Activated CD4-positive, CD25-positive, alpha-beta regulatory T cell treated with anti-CD3 and anti-CD28 coated beads, Interleukin-2, amount 50 U/mL, for 72 hours (primary cell): ENCODE measurements at regions not wholly inside any gene's neighbourhood (a gene's known extent, or its start where the extent isn't known, plus 50 kb on each side); places are given as distances from the start of the nearest gene placed in this dataset.

ENCODE experiments used
- DNase-seq: peaks from one replicate; pipeline ENCODE4 v3.0.0; 2021

DNA sequence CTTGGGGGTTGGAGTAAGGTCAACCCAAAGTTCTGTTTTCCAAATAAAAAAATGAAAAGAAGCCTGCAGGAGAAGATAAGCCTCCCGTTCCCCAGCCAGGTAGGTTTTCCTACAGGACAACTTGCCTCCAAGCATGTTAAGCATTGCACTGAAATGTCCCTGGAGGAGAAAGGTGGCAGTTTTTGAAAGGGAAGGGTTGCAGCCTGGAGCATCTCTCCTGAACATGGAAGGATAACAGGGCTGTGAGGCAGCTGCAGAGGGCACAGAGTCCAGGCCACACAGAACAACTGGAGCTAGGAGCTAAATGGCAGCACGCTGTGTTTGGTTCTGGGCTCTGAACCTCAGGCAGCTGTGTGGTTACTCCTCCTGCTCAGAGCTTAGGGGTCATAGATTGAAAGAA lies 452.9 kb downstream of the TCERG1L start:
- no peak for DNase-seq

DNA sequence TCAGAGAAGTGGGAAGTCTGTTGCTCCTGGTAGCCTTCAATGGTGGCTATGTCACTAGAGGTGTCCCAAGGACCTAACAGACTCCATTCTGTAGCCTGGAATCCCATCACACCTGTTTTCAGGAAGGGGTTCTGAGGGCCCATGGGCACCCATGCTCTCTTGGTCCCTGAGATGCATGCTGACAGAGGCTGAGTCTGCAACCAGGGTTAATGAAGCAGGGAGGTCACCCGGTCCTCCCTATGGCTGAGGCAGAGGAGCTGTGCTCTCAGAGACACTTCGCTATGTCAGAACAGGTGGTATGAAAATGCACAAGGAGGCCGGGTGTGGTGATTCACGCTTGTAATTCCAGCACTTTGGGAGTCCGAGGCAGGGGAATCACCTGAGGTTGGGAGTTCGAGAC lies 452.1 kb downstream of the TCERG1L start:
- no peak for DNase-seq

DNA sequence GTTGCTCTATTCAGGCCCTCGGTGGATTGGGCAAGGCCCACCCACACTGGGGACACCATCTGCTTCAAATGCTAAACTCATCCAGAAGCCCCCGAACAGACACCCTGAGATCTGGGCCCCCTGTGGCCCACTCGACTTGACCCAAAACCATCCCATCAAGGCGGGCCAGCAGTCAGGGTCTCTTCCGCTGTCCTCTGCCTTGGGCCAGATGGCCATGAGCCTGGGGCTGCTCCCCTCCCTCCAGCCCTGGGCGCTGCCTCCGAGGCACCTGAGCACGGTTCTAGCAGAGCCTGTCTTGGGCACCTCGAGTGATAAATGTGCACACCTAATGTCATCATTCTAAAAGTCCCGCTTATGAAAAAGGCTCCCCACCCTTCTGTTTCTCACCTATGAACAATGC lies 449.4 kb downstream of the TCERG1L start:
- DNase-seq: no peak

DNA sequence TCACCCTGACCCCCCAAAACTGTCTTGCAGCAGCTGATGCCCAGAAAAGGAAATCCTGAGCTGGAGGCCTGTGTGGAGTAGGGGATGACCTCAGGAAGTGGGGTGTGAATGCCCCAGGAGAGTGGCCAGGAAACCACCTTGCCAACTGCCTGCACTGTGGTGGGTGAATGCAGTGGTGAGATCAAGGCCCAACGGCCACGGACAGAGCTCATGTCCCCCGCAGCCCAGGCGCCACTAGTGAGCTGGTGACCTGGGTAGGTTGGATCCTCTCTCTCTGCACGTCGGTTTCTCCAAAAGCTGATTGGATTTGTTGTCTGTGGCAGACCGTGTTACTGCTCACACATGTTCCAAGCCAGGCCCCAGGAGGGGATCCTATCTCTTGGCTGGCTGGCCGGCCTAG lies 448.9 kb downstream of the TCERG1L start:
- DNase-seq: no peak

DNA sequence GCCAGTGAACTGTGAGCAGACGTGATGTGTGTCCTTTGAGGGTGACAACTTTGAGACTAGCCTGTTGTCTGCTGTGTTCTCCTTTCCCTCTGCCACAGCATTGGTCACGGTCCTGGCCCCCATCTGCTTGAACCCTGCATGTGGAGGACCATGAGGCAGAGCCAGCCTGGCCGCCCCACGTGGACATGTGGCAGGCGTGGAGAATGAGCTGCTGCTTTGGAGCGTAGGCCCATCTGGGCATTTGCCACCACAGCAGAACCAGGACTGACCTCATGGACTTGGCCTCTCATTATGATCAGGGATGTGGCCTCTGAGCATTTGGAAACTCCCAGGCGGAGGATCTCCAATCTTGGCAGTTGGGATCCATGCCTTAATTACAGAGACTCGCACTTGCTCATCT lies 448.5 kb downstream of the TCERG1L start:
- DNase-seq: no peak

DNA sequence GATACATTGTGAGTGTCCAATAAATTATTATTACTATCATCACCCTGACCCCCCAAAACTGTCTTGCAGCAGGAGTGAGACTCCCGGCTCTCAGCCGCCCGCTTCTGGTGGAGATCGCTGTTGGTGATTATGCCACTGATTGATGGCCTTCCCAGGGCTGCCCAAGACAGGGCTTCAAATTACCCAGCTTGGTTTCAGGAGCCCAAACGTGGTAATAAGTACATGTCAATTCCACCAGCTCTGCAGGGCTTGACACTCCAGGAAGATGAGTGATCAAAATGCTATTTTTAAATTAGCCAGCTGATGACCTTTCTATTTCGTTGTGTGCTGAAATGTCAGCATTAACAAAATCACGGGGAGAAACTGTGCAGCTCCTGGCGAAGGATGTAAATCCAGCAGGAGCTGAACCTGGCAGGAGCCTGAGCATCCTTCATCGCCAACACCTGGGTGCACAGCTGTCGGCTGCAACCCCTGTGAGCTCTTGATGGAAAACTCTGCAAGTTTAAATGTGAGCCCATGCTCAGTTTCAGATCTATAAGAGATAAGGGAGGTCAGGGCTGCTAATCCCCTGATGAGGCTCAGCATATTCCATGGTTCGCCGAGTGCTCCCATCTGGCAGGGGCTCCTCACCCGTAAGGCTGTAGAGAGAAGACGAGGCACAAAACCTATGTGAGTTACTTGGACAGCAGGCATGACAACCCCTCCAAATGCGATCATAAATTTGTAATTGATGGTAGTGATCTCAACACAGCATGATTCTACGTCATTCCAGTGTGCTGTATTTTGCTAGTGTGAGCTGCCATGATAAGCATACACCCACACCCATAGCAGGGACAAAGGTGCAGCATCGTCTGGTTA lies 446.3 kb downstream of the TCERG1L start:
- no peak for DNase-seq

DNA sequence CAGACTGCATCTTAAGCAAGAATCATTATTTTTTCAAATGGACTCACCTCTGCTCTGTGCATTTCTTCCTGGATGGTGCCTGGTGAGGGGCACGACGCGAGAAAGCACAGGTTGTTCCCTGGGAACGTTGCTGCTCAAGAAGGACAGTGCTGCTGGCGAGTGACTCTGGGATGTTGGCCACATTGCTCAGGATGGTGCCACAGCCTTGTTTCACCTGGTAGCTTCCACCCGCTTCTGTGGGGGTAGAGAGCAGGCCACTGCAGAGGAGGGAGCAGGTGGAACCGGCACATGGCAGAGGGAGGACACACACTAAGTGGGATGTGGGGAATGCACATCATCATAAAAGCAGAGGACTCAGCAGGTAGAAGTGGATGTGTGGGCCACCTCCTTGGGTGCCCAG lies 444.7 kb downstream of the TCERG1L start:
- DNase-seq: no peak

DNA sequence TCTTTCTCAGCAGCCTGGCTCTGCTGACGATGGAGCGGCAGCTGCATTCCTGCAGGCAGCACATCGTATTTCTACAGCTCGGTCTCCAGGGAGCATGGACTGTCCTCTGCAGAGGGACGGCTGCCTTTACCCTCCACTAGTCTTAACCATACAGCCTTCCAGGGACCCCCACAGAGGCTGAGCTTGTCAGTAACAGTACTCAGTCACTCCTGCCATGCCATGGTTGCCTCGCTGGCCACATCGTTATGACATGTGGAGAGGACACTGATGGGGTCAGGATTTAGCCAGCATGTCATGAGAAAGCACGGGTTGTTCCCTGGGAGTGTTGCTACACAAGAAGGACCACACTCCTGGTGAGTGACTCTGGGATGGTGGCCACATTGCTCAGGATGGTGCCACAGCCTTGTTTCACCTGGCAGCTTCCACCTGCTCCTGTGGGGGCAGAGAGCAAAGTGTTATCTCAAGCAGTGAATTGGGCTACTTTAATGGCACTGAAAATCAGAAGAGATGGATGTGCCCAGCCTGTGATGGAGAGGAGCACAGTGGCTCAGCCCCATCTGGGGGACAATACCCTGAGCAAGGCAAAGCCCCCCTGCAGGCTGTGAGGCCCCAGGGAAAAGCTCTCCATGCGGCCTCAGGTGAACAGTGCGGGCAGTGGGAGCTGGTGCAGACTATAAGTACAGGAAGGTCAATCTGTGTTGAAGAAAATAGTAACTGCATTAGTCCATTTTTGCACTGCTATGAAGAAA lies 443.9 kb downstream of the TCERG1L start:
- DNase-seq: no peak

DNA sequence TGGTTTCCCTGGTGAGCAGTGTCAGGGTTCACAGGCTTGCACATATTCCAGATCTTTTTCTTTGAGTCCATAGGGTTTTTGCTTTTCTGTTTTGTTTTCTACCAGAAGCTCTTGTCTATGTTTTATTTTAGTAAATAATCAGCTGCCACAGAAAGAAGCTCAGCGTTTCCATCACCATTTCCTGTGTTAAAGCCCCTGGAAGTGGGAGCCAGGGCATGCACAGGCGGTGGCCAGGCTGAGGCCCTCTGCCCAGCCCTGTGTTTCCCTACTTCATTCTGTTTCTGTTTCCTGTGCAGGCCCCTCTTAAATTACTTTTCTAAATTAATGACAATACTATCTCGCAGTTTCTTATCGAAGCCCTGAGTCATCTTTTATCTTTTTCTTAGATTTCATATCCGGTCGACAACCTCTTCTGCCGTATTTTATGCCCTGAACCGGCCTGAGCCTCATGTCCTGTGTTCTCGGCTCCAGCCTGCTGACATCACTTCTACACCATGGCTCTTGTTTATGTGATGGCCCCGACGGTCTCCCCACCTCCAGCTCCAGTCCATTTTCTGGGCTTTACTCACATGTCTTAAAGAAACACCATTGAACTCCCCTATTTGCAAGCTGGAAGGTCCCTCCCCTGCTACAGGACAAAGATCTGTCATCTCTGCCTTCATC lies 442.2 kb downstream of the TCERG1L start:
- DNase-seq: no peak

DNA sequence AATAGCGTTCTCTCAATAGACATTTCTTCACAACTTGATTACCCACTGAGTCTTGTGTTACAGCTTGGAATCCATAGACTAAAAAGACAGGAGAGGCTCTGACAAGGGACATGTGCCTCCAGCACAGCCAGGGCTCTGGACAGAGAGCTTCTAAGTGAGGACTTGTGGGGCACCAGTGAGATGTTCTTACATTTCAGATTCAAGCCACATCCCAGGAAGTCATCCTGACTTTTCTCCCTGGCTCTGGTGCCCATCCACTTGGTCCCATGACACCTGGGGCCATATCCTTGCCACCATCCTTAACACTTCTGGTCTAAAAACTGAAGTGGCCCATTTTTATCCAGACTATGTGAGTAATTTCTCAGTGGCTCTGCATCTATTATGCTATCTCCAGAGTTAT lies 440.1 kb downstream of the TCERG1L start:
- no peak for DNase-seq

DNA sequence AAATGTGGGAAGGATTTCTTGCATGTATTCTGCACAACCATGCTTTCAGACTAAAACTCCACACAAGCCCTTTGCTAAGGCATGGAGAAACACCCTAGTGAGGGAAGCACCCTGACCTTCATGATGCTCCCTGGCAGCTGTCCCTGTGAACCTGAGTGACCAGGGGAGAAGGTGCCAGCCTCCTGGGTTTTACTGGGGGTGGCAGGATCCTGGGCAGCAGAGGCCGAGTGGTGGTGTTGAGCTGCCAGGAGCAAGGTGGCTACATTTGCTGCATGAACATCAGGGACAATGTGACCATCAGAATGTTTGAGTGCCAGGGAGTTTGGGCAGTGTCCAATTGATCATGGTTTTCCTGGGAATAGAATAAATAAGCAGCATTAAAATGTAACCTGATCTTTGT lies 437.9 kb downstream of the TCERG1L start:
- no peak for DNase-seq

DNA sequence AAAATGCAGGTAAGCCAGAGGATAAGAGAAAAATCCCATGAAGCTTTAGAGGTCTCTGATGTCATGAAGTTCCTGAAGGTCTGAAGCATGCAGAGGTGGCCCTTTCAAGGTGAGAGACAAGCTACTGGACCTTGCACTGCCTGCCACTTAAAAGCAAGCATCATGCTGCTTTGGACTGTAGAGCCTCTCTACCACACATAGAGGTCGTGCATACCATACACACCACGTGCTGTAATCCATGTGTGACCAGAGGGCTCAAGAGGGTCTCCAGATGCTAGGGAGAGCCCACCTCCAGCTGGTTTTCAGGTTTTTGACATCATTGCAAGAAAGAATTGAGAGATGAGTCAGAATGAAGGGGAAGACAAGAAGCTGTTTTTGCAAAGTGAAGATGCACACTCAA lies 436.4 kb downstream of the TCERG1L start:
- DNase-seq: no peak

DNA sequence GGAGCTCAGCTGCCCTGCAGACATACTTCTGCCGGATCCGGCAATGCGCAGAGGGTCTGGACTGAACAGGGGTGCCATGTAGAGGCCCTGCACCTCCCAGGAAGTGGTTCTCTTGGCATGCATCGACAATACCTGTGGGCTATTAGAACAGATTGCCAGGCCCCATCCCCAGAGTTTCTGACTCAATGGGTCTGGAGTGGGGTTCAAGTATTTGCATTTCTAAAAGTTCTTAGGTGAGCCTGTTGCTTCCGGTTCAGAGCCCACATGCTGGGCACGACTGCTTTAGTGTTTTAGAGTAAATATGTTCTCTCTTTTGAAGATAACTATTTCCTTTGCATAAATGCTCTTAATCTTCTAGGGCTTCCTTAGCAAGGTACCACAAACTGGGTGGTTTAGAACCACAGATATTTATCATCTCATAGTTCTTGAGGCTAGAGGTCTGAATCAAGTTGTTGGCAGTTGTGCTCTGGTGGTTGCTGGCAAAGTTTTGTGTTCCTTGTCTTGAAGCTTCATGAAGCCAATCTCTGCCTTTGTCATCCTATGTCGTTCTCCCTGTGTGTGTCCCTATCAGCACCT lies 435.5 kb downstream of the TCERG1L start:
- DNase-seq: no peak

DNA sequence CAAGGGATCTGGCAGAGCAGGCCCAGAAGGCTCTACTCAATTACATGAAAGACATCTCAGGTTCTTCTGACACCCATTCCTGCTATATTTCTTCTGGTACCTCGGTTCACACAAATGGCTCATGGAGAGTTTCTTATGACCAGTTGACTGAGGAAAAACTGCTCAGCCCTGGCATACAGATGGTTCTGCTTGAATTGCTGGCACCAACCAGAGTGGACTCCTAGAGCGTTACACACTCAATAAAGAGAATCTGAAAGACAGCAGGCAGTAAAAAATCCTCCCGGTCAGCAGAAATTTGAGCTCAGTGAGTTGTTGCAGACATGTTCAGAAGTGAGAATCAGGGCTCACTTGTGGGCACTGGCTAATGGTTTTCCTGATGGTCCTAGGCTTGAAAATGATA lies 434.4 kb downstream of the TCERG1L start:
- DNase-seq: no peak

DNA sequence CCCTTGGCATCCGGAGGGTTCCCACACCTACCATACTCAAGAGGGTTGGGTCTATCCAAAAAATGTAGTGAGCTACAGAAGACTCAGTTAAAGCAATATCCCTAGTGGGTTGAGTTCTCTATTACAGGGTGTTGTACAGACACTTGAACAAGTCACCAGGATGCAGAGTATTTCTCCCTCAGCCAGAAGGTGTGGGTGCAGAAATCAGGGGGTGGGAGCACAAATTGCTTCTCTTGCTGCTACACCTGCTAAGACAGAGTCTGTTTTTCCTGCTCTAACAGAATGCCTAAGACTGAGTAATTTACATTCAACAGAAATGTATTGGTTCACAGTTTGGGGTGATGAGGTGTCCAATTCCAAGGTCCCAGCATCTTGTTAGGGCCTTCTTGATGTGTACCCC lies 433.4 kb downstream of the TCERG1L start:
- no peak for DNase-seq

DNA sequence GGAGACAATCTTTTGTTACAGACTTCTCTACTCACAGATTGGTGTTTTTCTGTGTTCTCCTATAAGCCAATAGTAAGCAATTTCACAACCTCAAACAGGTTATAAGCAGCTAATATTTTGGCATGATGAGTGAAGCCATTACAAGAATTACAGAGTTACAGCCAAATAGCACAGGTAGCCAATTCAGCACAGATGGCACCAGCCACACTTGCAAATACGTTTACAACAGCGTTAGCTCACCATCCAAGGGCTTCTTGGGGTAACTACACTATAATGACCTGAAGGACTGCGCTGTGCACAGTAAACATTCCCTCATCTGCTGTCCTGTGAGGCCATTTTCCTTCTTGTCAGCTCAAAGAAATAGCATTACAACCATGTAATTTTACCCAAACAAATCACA lies 428.6 kb downstream of the TCERG1L start:
- no peak for DNase-seq

DNA sequence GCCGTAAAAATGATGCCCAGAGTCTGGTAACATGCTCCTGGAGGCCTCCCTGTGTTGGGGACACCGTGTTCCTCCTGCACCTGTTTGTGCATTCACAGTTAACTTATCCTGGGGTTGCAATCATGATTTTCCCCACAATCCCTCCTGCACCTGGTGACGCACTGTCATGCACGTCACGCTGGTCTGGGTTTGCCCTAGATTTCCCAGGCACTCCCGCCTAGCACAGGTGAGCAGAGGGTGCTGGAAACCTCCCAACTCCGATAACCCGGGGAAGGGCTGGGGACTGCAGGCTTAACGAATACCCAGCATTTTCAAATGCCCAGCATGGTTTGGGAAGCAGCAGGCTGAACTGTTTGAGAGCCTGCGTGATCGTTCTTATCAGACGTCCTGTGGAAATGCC lies 427.1 kb downstream of the TCERG1L start:
- DNase-seq: no peak

DNA sequence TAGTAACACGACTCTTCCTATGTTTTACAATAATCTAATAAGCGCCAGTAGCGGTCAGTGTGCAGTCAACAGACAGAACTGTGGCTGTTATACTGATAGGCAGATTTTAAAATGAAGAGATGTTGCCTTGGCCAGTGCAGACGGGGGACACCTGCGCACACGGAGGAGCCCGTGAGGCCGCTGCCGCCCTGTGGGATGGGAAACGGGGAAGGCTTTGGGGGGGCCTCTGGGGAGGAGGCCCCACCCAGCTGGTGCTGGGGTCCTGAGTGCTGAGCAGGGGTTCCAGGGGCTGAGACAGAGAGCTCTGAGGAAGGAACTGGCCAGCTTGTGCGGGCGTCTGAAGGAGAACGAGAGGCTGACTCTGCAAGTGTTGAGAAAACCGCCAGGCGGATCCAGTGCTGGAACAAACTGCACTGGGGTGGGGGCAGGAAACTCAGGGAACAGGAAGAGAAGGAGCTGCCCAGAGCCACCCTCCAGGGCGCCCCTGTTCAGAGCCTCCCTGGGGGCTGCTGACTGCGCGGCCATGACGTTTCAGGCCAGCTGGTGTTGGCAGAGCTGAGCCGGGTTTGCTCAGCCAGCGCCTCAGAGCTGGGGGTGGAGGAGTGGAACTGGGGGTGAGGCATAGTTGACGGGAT lies 426.4 kb downstream of the TCERG1L start:
- DNase-seq: no peak

DNA sequence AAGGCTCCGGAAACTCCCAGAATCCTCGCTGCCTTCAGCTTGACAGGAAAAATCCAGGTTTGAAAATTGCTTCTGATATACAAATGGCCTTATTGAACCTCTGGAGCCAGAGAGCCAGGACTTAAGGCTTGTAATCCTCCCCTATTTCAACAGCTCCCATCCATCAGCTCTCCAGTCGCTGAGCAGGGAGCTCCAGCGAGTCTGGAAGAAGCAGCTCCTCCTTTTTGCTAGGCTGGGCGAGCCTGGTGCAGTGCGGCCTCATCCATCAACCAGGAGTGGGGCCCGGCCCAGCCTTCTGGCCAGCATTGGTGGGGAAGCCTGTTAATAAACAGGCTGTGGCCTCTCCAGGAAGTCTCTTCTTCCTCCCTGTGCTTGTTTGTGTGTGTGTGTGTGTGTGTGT lies 424.4 kb downstream of the TCERG1L start:
- DNase-seq: no peak

DNA sequence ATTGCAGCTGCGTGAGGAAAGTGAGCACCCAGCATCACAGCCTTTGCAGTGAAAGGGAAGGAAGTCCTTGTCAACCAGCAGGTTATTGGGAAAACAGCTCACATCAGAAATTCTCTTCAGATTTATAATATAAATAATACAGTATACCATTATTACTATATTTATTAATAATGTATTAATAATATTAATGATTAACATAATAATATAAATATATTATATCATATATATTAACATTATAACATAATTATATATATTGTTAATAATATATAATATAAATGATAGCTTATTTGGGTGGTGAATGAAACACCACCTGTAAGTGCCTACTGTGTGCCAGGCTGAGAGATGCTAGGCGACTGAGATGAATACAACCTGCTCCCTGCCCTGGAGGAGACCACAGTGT lies 423.0 kb downstream of the TCERG1L start:
- no peak for DNase-seq

DNA sequence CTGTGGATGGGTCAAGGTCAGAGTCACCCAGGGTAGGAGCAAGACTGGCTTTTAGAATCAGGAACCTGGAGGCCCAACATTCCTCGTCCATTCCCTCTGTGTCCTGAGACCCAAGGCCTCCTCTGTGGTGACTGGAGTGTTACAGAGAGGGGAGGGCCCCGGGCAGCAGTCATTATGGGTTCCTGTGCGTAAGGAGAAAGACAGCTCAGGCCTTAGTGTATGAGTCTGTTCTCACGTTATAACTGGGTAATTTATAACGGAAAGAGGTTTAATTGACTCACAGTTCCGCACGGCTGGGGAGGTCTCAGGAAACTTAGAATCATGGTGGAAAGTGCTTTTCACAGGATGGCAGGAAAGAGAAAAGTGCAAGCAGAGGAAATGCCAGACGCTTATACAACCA lies 422.3 kb downstream of the TCERG1L start:
- no peak for DNase-seq

DNA sequence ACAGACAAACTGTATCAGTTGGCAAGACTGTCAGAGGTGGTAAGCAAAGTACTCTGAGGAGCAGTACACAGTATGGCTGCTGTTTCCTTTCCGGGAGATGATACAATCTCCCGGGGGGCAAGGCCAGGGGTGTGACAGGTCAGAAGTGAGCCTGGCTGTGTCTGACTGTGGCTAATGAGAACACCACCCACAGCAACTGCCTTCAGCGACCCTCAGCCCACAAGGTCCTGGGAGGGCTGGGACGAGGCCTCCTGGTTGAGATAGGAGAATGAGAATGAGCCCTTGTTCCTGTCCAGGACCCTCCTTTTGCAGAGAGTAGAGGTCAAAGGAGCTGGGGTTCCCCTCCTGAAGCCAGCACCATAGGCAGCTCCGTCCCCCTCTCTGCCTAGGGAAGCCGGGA lies 421.7 kb downstream of the TCERG1L start:
- DNase-seq: no peak

DNA sequence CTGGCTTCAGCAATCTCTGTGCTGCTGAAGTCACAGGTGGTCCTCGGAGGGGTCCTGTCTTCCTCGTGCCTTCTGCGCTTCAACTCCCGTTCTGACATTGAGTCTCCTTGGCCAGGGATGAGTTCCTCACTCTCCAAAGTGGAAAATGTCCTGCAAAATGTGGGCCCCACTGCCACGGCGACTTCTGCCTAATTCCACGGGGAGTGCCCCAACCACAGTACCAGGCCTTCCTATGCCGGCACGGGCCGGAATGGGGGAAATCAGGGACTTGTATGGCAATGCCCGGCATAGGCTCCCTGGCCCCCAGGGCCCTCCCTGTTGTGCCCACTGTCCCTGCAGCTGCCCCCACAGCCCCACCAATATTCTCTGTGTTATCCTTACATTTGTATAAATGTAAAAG lies 420.5 kb downstream of the TCERG1L start:
- no peak for DNase-seq
